B cell (primary cell): ENCODE measurements at regions not wholly inside any gene's neighbourhood (a gene's known extent, or its start where the extent isn't known, plus 50 kb on each side); places are given as distances from the start of the nearest gene placed in this dataset.

Source experiments
- ATAC-seq: fragments of 200-7000 bp; cut with Tn5 transposase; one replicate; pipeline ENCODE4 v1.10.0; 2021; ENCODE audit warnings: low read depth, mild to moderate bottlenecking, moderate number of reproducible peaks, moderate library complexity
- CTCF ChIA-PET: fragments of 350-600 bp; sonication (Branson Sonifier 250); formaldehyde crosslinking; loops from one replicate; lab custom pipeline; 2021; ENCODE audit warnings: antibody characterized with exemption, inconsistent platforms; lab: Charles Lee
- POLR2A ChIA-PET: fragments of 350-600 bp; sonication (Branson Sonifier 250); formaldehyde crosslinking; loops from one replicate; lab custom pipeline; 2021; ENCODE audit warnings: antibody characterized with exemption; lab: Charles Lee
- DNase-seq: peaks from one replicate; pipeline ENCODE4 v3.0.0; 2013
- H2AFZ ChIP-seq: 2 replicates; pipeline ENCODE4 v1.6.1; 2012; ENCODE audit warnings: mild to moderate bottlenecking, low read depth, low read length; ENCODE audit not compliant: insufficient read depth, poor library complexity, severe bottlenecking
- H3K27ac ChIP-seq, 2 donors: 1 replicate in 1 of 2; 2 replicates in 1 of 2; pipeline ENCODE4 v1.5.1; 2012 to 2013; ENCODE audit warnings: low read length in 2 of 2, mild to moderate bottlenecking in 2 of 2, moderate library complexity in 1 of 2
- H3K27me3 ChIP-seq, 4 experiments: fragments of 200-600 bp in 1 of 4; sonication (generic) in 1 of 4; replicated peaks in 1 of 4; 1 replicate in 2 of 4; 2 replicates in 2 of 4; pipeline versions ENCODE4 v1.6.1 to v1.7.0; 2013 to 2016; ENCODE audit warnings: low read length in 3 of 4, mild to moderate bottlenecking in 2 of 4, mixed read lengths in 1 of 4, moderate library complexity in 1 of 4; ENCODE audit not compliant: insufficient read depth in 4 of 4, control insufficient read depth in 3 of 4; ENCODE audit errors: control extremely low read depth in 1 of 4
- H3K36me3 ChIP-seq, 2 experiments: replicated peaks in 1 of 2; 1 replicate in 1 of 2; 2 replicates in 1 of 2; pipeline versions ENCODE4 v1.6.1 to v1.7.1; 2013; ENCODE audit warnings: low read length in 1 of 2; ENCODE audit not compliant: insufficient read depth in 2 of 2, control insufficient read depth in 1 of 2; ENCODE audit errors: control extremely low read depth in 1 of 2, extremely low read depth in 1 of 2
- H3K4me1 ChIP-seq, 2 donors: fragments of 200-600 bp in 1 of 2; sonication (generic) in 1 of 2; 1 replicate in 1 of 2; 2 replicates in 1 of 2; pipeline versions ENCODE4 v1.5.1 to v1.6.1; 2013 to 2017; ENCODE audit warnings: low read length in 2 of 2; ENCODE audit not compliant: control insufficient read depth in 2 of 2, insufficient read depth in 2 of 2
- H3K4me2 ChIP-seq: replicated peaks from 2 replicates; pipeline ENCODE3; 2012; ENCODE audit warnings: mild to moderate bottlenecking, low read depth, low read length; ENCODE audit not compliant: poor library complexity, severe bottlenecking
- H3K4me3 ChIP-seq, 5 experiments: fragments of 200-600 bp in 1 of 5; sonication (generic) in 1 of 5; 1 replicate in 3 of 5; 2 replicates in 2 of 5; pipeline versions ENCODE4 v1.5.1 to v1.7.0; 2011 to 2016; ENCODE audit warnings: low read length in 4 of 5, mild to moderate bottlenecking in 4 of 5, low read depth in 2 of 5, control low read depth in 1 of 5, moderate library complexity in 1 of 5; ENCODE audit not compliant: insufficient read depth in 1 of 5; ENCODE audit errors: control extremely low read depth in 1 of 5, extremely low read depth in 1 of 5
- H3K79me2 ChIP-seq: fragments of 200-600 bp; sonication (generic); one replicate; pipeline ENCODE4 v1.6.0; 2016; ENCODE audit warnings: low read length; ENCODE audit not compliant: control insufficient read depth, insufficient read depth
- H3K9ac ChIP-seq: fragments of 200-600 bp; sonication (generic); 2 replicates; pipeline ENCODE4 v1.6.1; 2017; ENCODE audit warnings: mild to moderate bottlenecking, low read length, moderate library complexity
- H3K9me3 ChIP-seq, 3 donors: one replicate each; pipeline versions ENCODE4 v1.6.1 to v1.7.1; 2013; ENCODE audit warnings: low read length in 2 of 3; ENCODE audit not compliant: control insufficient read depth in 2 of 3, insufficient read depth in 1 of 3; ENCODE audit errors: control extremely low read depth in 1 of 3
- H4K20me1 ChIP-seq: 2 replicates; pipeline ENCODE4 v1.6.0; 2012; ENCODE audit warnings: mild to moderate bottlenecking, low read length; ENCODE audit not compliant: insufficient read depth, control insufficient read depth, poor library complexity, severe bottlenecking
- H3K27ac Mint-ChIP-seq: one replicate; pipeline ENCODE4 v1.8.0; 2021; ENCODE audit warnings: mixed read lengths
- H3K27me3 Mint-ChIP-seq: one replicate; pipeline ENCODE4 v1.8.0; 2021; ENCODE audit warnings: mixed read lengths
- H3K4me1 Mint-ChIP-seq: one replicate; pipeline ENCODE4 v1.8.0; 2021; ENCODE audit warnings: mixed read lengths
- H3K4me3 Mint-ChIP-seq: one replicate; pipeline ENCODE4 v1.8.0; 2021; ENCODE audit warnings: mixed read lengths
- H3K9me3 Mint-ChIP-seq: one replicate; pipeline ENCODE4 v1.8.0; 2022; ENCODE audit warnings: mixed read lengths; ENCODE audit not compliant: insufficient read depth
- EZH2 ChIP-seq: IDR thresholded peaks from 2 replicates; pipeline ENCODE4 v1.6.1; 2012; ENCODE audit warnings: borderline replicate concordance, low read depth, mild to moderate bottlenecking, moderate library complexity, low read length; ENCODE audit not compliant: insufficient read depth, poor library complexity, severe bottlenecking
- whole genome bisulfite sequencing: methylation state at CpG from one replicate; pipeline ENCODE4 v1.1.5; 2013; ENCODE audit warnings: missing lambda C conversion rate; ENCODE audit not compliant: insufficient coverage; 5-methylcytosine and 5-hydroxymethylcytosine counted together
- intact Hi-C: fragments of 100-400 bp; cut with micrococcal nuclease; formaldehyde crosslinking; loops from one replicate; pipeline ENCODE4 v1.10.0; 2022
- TF ChIP-seq, protein P1 (sequence below): fragments of 200-600 bp; IDR thresholded peaks from one replicate; pipeline ENCODE4 v1.8.0; 2022; ENCODE audit warnings: antibody characterized with exemption, mild to moderate bottlenecking

- Histone ChIP-seq H3K4me1 (no peaks in the 10 kb centered on the region), H3K9ac (no peak overlapping the region), H3K27ac (no peak overlapping the region), H2AFZ (no peak overlapping the region), H3K79me2 (no peaks in the 10 kb centered on the region), H3K4me2 (no peak overlapping the region), H3K4me3 (no peak overlapping the region), H4K20me1 (no peaks in the 10 kb centered on the region), H3K9me3 (peaks cover 0 to 1% (median 0%) of the 10 kb centered on the region in 3 donors), H3K36me3 (no peaks in the 10 kb centered on the region), H3K27me3 (no peaks in the 10 kb centered on the region)
- CTCF ChIA-PET: no interaction called here
- no peak for DNase-seq
- no peak for ATAC-seq
- Mint-ChIP-seq H3K27ac (no peak overlapping the region), H3K27me3 (no peaks in the 10 kb centered on the region), H3K9me3 (no peaks in the 10 kb centered on the region), H3K4me3 (no peak overlapping the region), H3K4me1 (no peaks in the 10 kb centered on the region)
- POLR2A ChIA-PET: no interaction called here
- intact Hi-C loops: no loop called here
- no peak for TF ChIP-seq EZH2
- TF ChIP-seq, protein P1, sequence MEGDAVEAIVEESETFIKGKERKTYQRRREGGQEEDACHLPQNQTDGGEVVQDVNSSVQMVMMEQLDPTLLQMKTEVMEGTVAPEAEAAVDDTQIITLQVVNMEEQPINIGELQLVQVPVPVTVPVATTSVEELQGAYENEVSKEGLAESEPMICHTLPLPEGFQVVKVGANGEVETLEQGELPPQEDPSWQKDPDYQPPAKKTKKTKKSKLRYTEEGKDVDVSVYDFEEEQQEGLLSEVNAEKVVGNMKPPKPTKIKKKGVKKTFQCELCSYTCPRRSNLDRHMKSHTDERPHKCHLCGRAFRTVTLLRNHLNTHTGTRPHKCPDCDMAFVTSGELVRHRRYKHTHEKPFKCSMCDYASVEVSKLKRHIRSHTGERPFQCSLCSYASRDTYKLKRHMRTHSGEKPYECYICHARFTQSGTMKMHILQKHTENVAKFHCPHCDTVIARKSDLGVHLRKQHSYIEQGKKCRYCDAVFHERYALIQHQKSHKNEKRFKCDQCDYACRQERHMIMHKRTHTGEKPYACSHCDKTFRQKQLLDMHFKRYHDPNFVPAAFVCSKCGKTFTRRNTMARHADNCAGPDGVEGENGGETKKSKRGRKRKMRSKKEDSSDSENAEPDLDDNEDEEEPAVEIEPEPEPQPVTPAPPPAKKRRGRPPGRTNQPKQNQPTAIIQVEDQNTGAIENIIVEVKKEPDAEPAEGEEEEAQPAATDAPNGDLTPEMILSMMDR: no peak
These were observed 598.8 kb downstream of the SLC16A7 start for GRCh38 chr12:60194678-60195077.

GRCh38 chr12:60195483-60195882, 599.7 kb downstream of the SLC16A7 start:
- ATAC-seq (no peak), DNase-seq (no peak)
- Histone ChIP-seq H3K4me2 (no peak overlapping the region), H4K20me1 (no peaks in the 10 kb centered on the region), H3K79me2 (no peaks in the 10 kb centered on the region), H3K9ac (no peak overlapping the region), H3K4me1 (no peaks in the 10 kb centered on the region), H3K9me3 (peaks cover 0 to 1% (median 0%) of the 10 kb centered on the region in 3 donors), H3K36me3 (no peaks in the 10 kb centered on the region), H3K4me3 (no peak overlapping the region), H2AFZ (no peak overlapping the region), H3K27ac (no peak overlapping the region), H3K27me3 (no peaks in the 10 kb centered on the region)
- H3K27me3 Mint-ChIP-seq: no peaks in the 10 kb centered on the region
- no peaks in the 10 kb centered on the region for H3K9me3 Mint-ChIP-seq
- CTCF ChIA-PET: no interaction called here
- no peak overlapping the region for H3K4me3 Mint-ChIP-seq
- POLR2A ChIA-PET: no interaction called here
- intact Hi-C loops: no loop called here
- H3K27ac Mint-ChIP-seq: no peak overlapping the region
- no peaks in the 10 kb centered on the region for H3K4me1 Mint-ChIP-seq
- TF ChIP-seq, protein P1: no peak
- no peak for TF ChIP-seq EZH2
- 100% methylated on average over 1 of the region's 1 CpG for WGBS
